ENCODE measurements at regions not wholly inside any gene's neighbourhood (a gene's known extent, or its start where the extent isn't known, plus 50 kb on each side); places are given as distances from the start of the nearest gene placed in this dataset.

DNA sequence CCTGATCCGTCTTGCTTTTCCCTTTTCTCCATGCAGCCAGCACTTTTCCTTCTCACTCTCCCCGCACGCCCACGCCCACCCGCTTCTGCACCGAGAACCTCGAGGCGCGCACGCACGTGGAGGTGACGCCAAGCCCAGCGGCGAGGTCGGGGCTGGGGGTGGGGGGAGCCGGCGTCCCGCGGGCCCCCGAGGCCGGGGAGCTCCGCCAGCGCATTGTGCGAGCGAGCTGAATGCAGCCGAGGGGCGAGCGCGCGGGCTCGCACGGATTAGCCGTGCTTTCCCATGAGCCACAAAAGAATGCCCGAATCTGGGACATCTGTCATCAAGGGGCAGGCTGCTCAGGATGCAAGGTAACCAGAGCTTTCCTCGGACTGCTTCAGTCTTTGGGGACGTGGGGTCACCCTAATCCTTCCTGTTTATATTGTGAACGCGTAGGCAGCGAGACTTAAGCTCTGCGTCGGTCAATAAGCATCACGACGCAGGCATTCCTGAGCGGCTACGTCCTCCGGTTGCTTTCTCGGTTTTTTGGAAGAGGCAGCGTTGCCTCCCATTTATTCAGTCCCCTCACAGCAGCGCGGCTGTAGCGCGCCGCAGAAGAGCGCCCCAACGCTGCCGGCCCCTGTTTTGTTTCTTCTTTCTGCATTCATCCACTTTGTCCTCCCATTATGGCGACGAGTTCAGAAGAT lies 67.3 kb upstream of the AKT3 start (continued):
- TF ChIP-seq, protein P1, sequence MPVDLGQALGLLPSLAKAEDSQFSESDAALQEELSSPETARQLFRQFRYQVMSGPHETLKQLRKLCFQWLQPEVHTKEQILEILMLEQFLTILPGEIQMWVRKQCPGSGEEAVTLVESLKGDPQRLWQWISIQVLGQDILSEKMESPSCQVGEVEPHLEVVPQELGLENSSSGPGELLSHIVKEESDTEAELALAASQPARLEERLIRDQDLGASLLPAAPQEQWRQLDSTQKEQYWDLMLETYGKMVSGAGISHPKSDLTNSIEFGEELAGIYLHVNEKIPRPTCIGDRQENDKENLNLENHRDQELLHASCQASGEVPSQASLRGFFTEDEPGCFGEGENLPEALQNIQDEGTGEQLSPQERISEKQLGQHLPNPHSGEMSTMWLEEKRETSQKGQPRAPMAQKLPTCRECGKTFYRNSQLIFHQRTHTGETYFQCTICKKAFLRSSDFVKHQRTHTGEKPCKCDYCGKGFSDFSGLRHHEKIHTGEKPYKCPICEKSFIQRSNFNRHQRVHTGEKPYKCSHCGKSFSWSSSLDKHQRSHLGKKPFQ (CRISPR knock-in tag; IDR thresholded peaks at IDR 0.05; ENCODE audit: insufficient replicate concordance), result no peak
- TF ChIP-seq DMAP1 (CRISPR knock-in tag; IDR thresholded peaks at IDR 0.05), result no peak
- TF ChIP-seq HNRNPH1 (optimal IDR thresholded peaks at IDR 0.05; ENCODE audit: low read depth, low read length), result no peak
- no peak for TF ChIP-seq CREB1 (IDR thresholded peaks at IDR 0.05)
- no peak for TF ChIP-seq CREB1 (CRISPR knock-in tag; IDR thresholded peaks at IDR 0.05)
- TF ChIP-seq, protein P2, sequence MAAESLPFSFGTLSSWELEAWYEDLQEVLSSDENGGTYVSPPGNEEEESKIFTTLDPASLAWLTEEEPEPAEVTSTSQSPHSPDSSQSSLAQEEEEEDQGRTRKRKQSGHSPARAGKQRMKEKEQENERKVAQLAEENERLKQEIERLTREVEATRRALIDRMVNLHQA (CRISPR knock-in tag; IDR thresholded peaks at IDR 0.05), result no peak
- TF ChIP-seq THYN1 (CRISPR knock-in tag; IDR thresholded peaks at IDR 0.05; ENCODE audit: borderline replicate concordance, low read depth), result no peak
- TF ChIP-seq ZNF501 (CRISPR knock-in tag; IDR thresholded peaks at IDR 0.05), result no peak
- TF ChIP-seq CCAR2 (optimal IDR thresholded peaks at IDR 0.05; ENCODE audit: low read depth, low read length), result no peak
- no peak for TF ChIP-seq TCF7L2 (IDR thresholded peaks at IDR 0.05; ENCODE audit: low read depth, low read length)
- TF ChIP-seq HES4 (CRISPR knock-in tag; IDR thresholded peaks at IDR 0.05; ENCODE audit: borderline replicate concordance), result no peak
- TF ChIP-seq, protein P3, sequence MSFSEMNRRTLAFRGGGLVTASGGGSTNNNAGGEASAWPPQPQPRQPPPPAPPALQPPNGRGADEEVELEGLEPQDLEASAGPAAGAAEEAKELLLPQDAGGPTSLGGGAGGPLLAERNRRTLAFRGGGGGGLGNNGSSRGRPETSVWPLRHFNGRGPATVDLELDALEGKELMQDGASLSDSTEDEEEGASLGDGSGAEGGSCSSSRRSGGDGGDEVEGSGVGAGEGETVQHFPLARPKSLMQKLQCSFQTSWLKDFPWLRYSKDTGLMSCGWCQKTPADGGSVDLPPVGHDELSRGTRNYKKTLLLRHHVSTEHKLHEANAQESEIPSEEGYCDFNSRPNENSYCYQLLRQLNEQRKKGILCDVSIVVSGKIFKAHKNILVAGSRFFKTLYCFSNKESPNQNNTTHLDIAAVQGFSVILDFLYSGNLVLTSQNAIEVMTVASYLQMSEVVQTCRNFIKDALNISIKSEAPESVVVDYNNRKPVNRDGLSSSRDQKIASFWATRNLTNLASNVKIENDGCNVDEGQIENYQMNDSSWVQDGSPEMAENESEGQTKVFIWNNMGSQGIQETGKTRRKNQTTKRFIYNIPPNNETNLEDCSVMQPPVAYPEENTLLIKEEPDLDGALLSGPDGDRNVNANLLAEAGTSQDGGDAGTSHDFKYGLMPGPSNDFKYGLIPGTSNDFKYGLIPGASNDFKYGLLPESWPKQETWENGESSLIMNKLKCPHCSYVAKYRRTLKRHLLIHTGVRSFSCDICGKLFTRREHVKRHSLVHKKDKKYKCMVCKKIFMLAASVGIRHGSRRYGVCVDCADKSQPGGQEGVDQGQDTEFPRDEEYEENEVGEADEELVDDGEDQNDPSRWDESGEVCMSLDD (CRISPR knock-in tag; IDR thresholded peaks at IDR 0.05; ENCODE audit: borderline replicate concordance), result no peak

All from HepG2 (cell line).